Nephron (organoid): ENCODE measurements at regions not wholly inside any gene's neighbourhood (a gene's known extent, or its start where the extent isn't known, plus 50 kb on each side); places are given as distances from the start of the nearest gene placed in this dataset.

Experiments used
- H3K27ac Mint-ChIP-seq, 3 experiments: 2 replicates each; pipeline ENCODE4 v1.8.0; 2020; ENCODE audit warnings: mixed read lengths in 3 of 3, mild to moderate bottlenecking in 2 of 3, moderate library complexity in 1 of 3
- H3K27me3 Mint-ChIP-seq: 2 replicates; pipeline ENCODE4 v1.8.0; 2021; ENCODE audit warnings: low read depth, mild to moderate bottlenecking, moderate library complexity, mixed read lengths
- H3K36me3 Mint-ChIP-seq: 2 replicates; pipeline ENCODE4 v1.8.0; 2020; ENCODE audit warnings: low read depth, mixed read lengths
- H3K4me1 Mint-ChIP-seq: 2 replicates; pipeline ENCODE4 v1.8.0; 2020; ENCODE audit warnings: mixed read lengths
- H3K4me3 Mint-ChIP-seq, 3 experiments: 2 replicates each; pipeline ENCODE4 v1.8.0; 2020; ENCODE audit warnings: mild to moderate bottlenecking in 3 of 3, mixed read lengths in 3 of 3, moderate library complexity in 2 of 3
- H3K9me3 Mint-ChIP-seq: 2 replicates; pipeline ENCODE4 v1.8.0; 2020; ENCODE audit warnings: mixed read lengths
- CTCF ChIP-seq, 3 experiments: fragments of 200-600 bp; sonication (generic); IDR thresholded peaks; one replicate each; pipeline ENCODE4 v1.5.0; 2021; ENCODE audit warnings: antibody characterized with exemption in 3 of 3; ENCODE audit not compliant: unreplicated experiment in 3 of 3

GRCh38 chr5:139740992-139741672 is 54.5 kb upstream of the PSD2 start:
- H3K27me3 Mint-ChIP-seq, result peaks cover 28% of the 10 kb centered on the region
- H3K4me3 Mint-ChIP-seq, result no peak overlapping the region
- no peak for TF ChIP-seq CTCF (IDR thresholded peaks at IDR 0.05; ENCODE audit: unreplicated experiment in 3 of 3)
- H3K9me3 Mint-ChIP-seq, result no peaks in the 10 kb centered on the region
- H3K4me1 Mint-ChIP-seq, result peaks cover 64% of the 10 kb centered on the region
- no peaks in the 10 kb centered on the region for H3K36me3 Mint-ChIP-seq
- H3K27ac Mint-ChIP-seq, result peak overlapping the region; percentile 11 to 51 (median 34)

DNA sequence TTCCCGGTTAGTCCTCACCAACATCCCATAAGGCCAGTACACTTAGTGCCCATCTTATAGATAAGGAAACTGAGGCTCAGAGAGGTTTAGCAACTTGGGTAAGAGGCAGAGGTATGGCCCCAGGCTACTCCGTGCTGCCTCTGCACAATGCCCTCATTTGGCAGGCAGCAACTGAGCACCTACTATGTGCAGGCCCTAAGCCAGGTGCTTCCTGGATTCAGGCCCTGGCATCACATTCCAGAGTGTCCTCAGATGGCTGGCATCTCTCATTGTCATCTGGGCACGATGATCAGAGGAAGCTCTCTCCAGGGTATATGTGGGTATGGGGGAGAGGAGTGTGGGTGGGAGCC is 53.8 kb upstream of the PSD2 start:
- Mint-ChIP-seq H3K4me1 (peaks cover 68% of the 10 kb centered on the region), H3K36me3 (no peaks in the 10 kb centered on the region), H3K4me3 (no peak overlapping the region), H3K9me3 (no peaks in the 10 kb centered on the region), H3K27ac (no peak overlapping the region), H3K27me3 (peaks cover 32% of the 10 kb centered on the region)
- TF ChIP-seq CTCF (IDR thresholded peaks at IDR 0.05; ENCODE audit: unreplicated experiment in 3 of 3), result no peak

- no peak for TF ChIP-seq CTCF (IDR thresholded peaks at IDR 0.05; ENCODE audit: unreplicated experiment in 3 of 3)
- no peaks in the 10 kb centered on the region for H3K36me3 Mint-ChIP-seq
- H3K27me3 Mint-ChIP-seq, result peaks cover 32% of the 10 kb centered on the region
- peaks cover 73% of the 10 kb centered on the region for H3K4me1 Mint-ChIP-seq
- peak overlapping the region; percentile 2 to 59 (median 13) for H3K27ac Mint-ChIP-seq
- no peaks in the 10 kb centered on the region for H3K9me3 Mint-ChIP-seq
- H3K4me3 Mint-ChIP-seq, result peak overlapping the region in 1 of 3 experiments; percentile 7
These were observed 53.3 kb upstream of the PSD2 start for GRCh38 chr5:139742173-139742903.

GRCh38 chr5:139743001-139743771 is 52.4 kb upstream of the PSD2 start:
- H3K36me3 Mint-ChIP-seq, result no peaks in the 10 kb centered on the region
- peaks cover 76% of the 10 kb centered on the region for H3K4me1 Mint-ChIP-seq
- H3K4me3 Mint-ChIP-seq, result peak overlapping the region in 2 of 3 experiments; percentile 5 to 14
- TF ChIP-seq CTCF (IDR thresholded peaks at IDR 0.05; ENCODE audit: unreplicated experiment in 3 of 3), result no peak
- peaks cover 35% of the 10 kb centered on the region for H3K27me3 Mint-ChIP-seq
- no peaks in the 10 kb centered on the region for H3K9me3 Mint-ChIP-seq
- H3K27ac Mint-ChIP-seq, result peak overlapping the region; percentile 13 to 19 (median 13)

DNA sequence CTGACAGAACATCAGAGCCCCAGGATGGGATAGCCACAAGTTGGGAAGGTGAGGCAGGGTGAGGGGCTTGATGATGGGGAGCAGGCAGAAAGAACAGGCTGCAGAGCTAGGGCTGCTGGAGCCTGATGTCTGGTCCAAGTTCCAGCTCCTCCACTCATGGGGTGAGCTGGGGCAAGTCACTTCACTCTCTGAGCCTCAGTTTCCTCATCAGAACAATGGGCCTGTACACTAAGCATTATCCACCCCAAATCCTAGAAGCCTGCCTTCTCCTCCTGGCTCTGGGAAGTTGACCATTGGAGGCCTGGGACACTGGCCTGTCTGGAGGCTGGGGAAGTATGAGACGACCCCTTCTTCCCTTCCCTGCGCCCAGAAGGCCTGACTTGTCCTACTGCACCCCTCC is 51.8 kb upstream of the PSD2 start:
- no peak for TF ChIP-seq CTCF (IDR thresholded peaks at IDR 0.05; ENCODE audit: unreplicated experiment in 3 of 3)
- Mint-ChIP-seq H3K4me3 (peak overlapping the region in 1 of 3 experiments; percentile 61), H3K9me3 (no peaks in the 10 kb centered on the region), H3K4me1 (peaks cover 81% of the 10 kb centered on the region), H3K27ac (peak overlapping the region in 2 of 3 experiments; percentile 43 to 68), H3K36me3 (no peaks in the 10 kb centered on the region), H3K27me3 (peaks cover 41% of the 10 kb centered on the region)
